A549 (cell line): ENCODE measurements at regions not wholly inside any gene's neighbourhood (a gene's known extent, or its start where the extent isn't known, plus 50 kb on each side); places are given as distances from the start of the nearest gene placed in this dataset.

Experiments used
- ATAC-seq, 2 experiments: fragments of 200-7000 bp in 1 of 2; fragments of >200 bp in 1 of 2; cut with Nextera tagmentation in 1 of 2; cut with Tn5 transposase in 1 of 2; 3 replicates each; pipeline versions ENCODE4 v1.8.0 to v1.9.1; 2018 to 2020; ENCODE audit warnings: mild to moderate bottlenecking in 1 of 2, moderate library complexity in 1 of 2
- CTCF ChIA-PET: fragments of 300-600 bp; sonication (Branson Sonifier 250); formaldehyde crosslinking; extraction: SDS; loops from one replicate; lab custom pipeline; 2021; ENCODE audit warnings: antibody characterized with exemption, inconsistent platforms; lab: Yijun Ruan, JAX
- POLR2A ChIA-PET: fragments of 350-600 bp; formaldehyde crosslinking; extraction: SDS; loops from one replicate; lab custom pipeline; 2021; ENCODE audit warnings: antibody characterized with exemption, inconsistent platforms; lab: Yijun Ruan, JAX
- DNase-seq, 2 experiments: peaks; one replicate each; pipeline versions ENCODE4 v3.0.0 to v3.0.0-alpha.2; 2011 to 2016; ENCODE audit warnings: low read depth in 1 of 2, low spot score in 1 of 2
- FAIRE-seq: peaks from 2 replicates; lab custom pipeline; 2011; peaks lifted over from hg19 to GRCh38; lab: Jason Lieb, UNC
- H3K27ac ChIP-seq, 2 experiments: fragments of >200 bp; sonication (Bioruptor Twin); formaldehyde crosslinking; 3 replicates each; pipeline ENCODE4 v1.5.1; 2016 to 2017
- H3K4me1 ChIP-seq: fragments of >200 bp; sonication (Bioruptor Twin); formaldehyde crosslinking; 3 replicates; pipeline ENCODE4 v1.6.1; 2016
- H3K4me2 ChIP-seq: fragments of >200 bp; sonication (Bioruptor Twin); formaldehyde crosslinking; 3 replicates; pipeline ENCODE4 v1.6.1; 2016
- H3K4me3 ChIP-seq: fragments of >200 bp; sonication (Bioruptor Twin); formaldehyde crosslinking; 3 replicates; pipeline ENCODE4 v1.5.1; 2016
- H3K9me3 ChIP-seq: fragments of >200 bp; sonication (Bioruptor Twin); formaldehyde crosslinking; 3 replicates; pipeline ENCODE4 v1.6.1; 2016
- CBX8 ChIP-seq: fragments of 200-600 bp; sonication (generic); IDR thresholded peaks from 2 replicates; pipeline ENCODE4 v1.6.1; 2016
- EHF ChIP-seq: fragments of 250-450 bp; sonication (Bioruptor Pico); IDR thresholded peaks from 2 replicates; pipeline ENCODE4 v1.5.0; 2020; ENCODE audit warnings: mild to moderate bottlenecking
- FOSB ChIP-seq: fragments of 250-450 bp; sonication (Bioruptor Pico); IDR thresholded peaks from 2 replicates; pipeline ENCODE4 v1.5.0; 2020; ENCODE audit warnings: mild to moderate bottlenecking, moderate library complexity
- FOSL2 ChIP-seq, 2 experiments: fragments of 450-650 bp in 1 of 2; fragments of >200 bp in 1 of 2; sonication (Bioruptor Twin) in 1 of 2; formaldehyde crosslinking; IDR thresholded peaks; 2 replicates each; pipeline versions ENCODE4 v1.5.0 to v1.6.1; 2016 to 2020; ENCODE audit warnings: mild to moderate bottlenecking in 1 of 2, moderate library complexity in 1 of 2
- GATA3 ChIP-seq: IDR thresholded peaks from 2 replicates; pipeline ENCODE4 v1.6.1; 2012; ENCODE audit warnings: borderline replicate concordance
- HMGXB4 ChIP-seq: fragments of 250-450 bp; sonication (Bioruptor Pico); IDR thresholded peaks from 2 replicates; pipeline ENCODE4 v1.5.0; 2021; ENCODE audit warnings: mild to moderate bottlenecking, moderate library complexity, borderline replicate concordance
- HOXB13 ChIP-seq: fragments of 250-450 bp; sonication (Bioruptor Pico); IDR thresholded peaks from 2 replicates; pipeline ENCODE4 v1.5.0; 2020; ENCODE audit warnings: low read depth, mild to moderate bottlenecking, moderate library complexity
- MAZ ChIP-seq: fragments of 150-350 bp; IDR thresholded peaks from 2 replicates; pipeline ENCODE4 v1.6.1; 2014; ENCODE audit warnings: antibody characterized with exemption, low read depth, low read length, borderline replicate concordance
- NR3C1 ChIP-seq: fragments of >200 bp; sonication (Bioruptor Twin); formaldehyde crosslinking; IDR thresholded peaks from 3 replicates; pipeline ENCODE4 v1.6.1; 2017
- PHF8 ChIP-seq: fragments of 200-600 bp; sonication (generic); IDR thresholded peaks from 2 replicates; pipeline ENCODE4 v1.6.1; 2016; ENCODE audit warnings: low read depth, mild to moderate bottlenecking, antibody characterized with exemption, moderate library complexity, borderline replicate concordance
- POLR2AphosphoS2 ChIP-seq: conservative IDR thresholded peaks from 2 replicates; pipeline ENCODE4 v1.6.1; 2012; ENCODE audit warnings: low read length, improper control_type of control experiment, inconsistent platforms
- RARB ChIP-seq: fragments of 250-450 bp; sonication (Bioruptor Pico); IDR thresholded peaks from 2 replicates; pipeline ENCODE4 v1.8.0; 2021; ENCODE audit warnings: mild to moderate bottlenecking, moderate library complexity
- RCOR1 ChIP-seq: fragments of 150-350 bp; IDR thresholded peaks from 2 replicates; pipeline ENCODE4 v1.6.1; 2014; ENCODE audit warnings: antibody characterized with exemption, low read length, low read depth
- SREBF2 ChIP-seq: fragments of 450-650 bp; IDR thresholded peaks from 2 replicates; pipeline ENCODE4 v1.6.1; 2014; ENCODE audit warnings: mild to moderate bottlenecking, moderate library complexity
- TFCP2L1 ChIP-seq: fragments of 250-450 bp; sonication (Bioruptor Pico); IDR thresholded peaks from 2 replicates; pipeline ENCODE4 v1.5.0; 2021; ENCODE audit warnings: mild to moderate bottlenecking
- ZC3H11A ChIP-seq: fragments of 450-650 bp; IDR thresholded peaks from 2 replicates; pipeline ENCODE4 v1.6.1; 2014; ENCODE audit warnings: antibody characterized with exemption, mild to moderate bottlenecking
- WGBS: methylation state at CpG from one replicate; pipeline ENCODE4 v1.1.6; 2017; ENCODE audit errors: missing lambda C conversion rate; 5-methylcytosine and 5-hydroxymethylcytosine counted together
- TF ChIP-seq, protein P1 (sequence below): fragments of >200 bp; sonication (Bioruptor Twin); formaldehyde crosslinking; IDR thresholded peaks from 3 replicates; pipeline ENCODE4 v1.6.1; 2016
- TF ChIP-seq, protein P2 (sequence below): fragments of 200-600 bp; sonication (generic); IDR thresholded peaks from 2 replicates; pipeline ENCODE4 v1.6.1; 2016; ENCODE audit warnings: antibody characterized with exemption, mild to moderate bottlenecking, moderate library complexity
- TF ChIP-seq, protein P3 (sequence below): fragments of 450-650 bp; IDR thresholded peaks from 2 replicates; pipeline ENCODE4 v1.6.1; 2014; ENCODE audit warnings: antibody characterized with exemption

GRCh38 chr12:97048421-97049035, 141.5 kb downstream of the NEDD1 start:
- WGBS: 2% methylated on average over 4 of the region's 4 CpGs
- H3K9me3 ChIP-seq: no peaks in the 10 kb centered on the region
- H3K4me3 ChIP-seq: no peak overlapping the region
- no peak overlapping the region for H3K4me2 ChIP-seq
- ChIA-PET POLR2A (no interaction called here), CTCF (no interaction called here)
- FAIRE-seq: no peak
- DNase-seq: no peak
- no peak overlapping the region for H3K27ac ChIP-seq
- no peak for ATAC-seq
- TF ChIP-seq RARB (CRISPR knock-in tag): no peak
- TF ChIP-seq, protein P1, sequence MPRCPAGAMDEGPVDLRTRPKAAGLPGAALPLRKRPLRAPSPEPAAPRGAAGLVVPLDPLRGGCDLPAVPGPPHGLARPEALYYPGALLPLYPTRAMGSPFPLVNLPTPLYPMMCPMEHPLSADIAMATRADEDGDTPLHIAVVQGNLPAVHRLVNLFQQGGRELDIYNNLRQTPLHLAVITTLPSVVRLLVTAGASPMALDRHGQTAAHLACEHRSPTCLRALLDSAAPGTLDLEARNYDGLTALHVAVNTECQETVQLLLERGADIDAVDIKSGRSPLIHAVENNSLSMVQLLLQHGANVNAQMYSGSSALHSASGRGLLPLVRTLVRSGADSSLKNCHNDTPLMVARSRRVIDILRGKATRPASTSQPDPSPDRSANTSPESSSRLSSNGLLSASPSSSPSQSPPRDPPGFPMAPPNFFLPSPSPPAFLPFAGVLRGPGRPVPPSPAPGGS: no peak
- no peaks in the 10 kb centered on the region for H3K4me1 ChIP-seq

DNA sequence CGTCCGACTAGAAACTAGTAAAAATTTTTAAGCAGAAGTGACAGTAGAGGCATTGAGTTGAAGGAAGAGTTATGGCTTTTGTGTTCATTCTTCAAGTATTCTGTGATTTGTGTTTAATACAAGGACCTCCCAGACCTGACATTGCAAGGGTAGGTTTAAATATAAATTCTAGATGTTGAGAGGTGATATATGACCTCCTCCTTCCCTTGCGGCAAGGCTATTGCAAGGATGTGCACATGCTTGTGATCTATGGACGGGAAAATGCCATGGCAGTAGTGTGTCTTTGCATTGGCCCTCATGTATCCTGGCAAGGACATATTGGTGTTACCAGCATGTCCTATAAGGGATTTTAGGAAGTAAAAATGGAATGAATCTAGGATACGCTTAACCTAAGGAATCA, 143.5 kb downstream of the NEDD1 start:
- Histone ChIP-seq H3K4me1 (no peaks in the 10 kb centered on the region), H3K4me3 (no peak overlapping the region), H3K9me3 (no peaks in the 10 kb centered on the region), H3K27ac (no peak overlapping the region), H3K4me2 (no peak overlapping the region)
- no peak for FAIRE-seq
- TF ChIP-seq SREBF2 (no peak), FOSB (no peak), NR3C1 (no peak), RARB (CRISPR knock-in tag) (no peak), CBX8 (no peak), ZC3H11A (no peak), POLR2AphosphoS2 (no peak), MAZ (no peak)
- TF ChIP-seq, protein P2, sequence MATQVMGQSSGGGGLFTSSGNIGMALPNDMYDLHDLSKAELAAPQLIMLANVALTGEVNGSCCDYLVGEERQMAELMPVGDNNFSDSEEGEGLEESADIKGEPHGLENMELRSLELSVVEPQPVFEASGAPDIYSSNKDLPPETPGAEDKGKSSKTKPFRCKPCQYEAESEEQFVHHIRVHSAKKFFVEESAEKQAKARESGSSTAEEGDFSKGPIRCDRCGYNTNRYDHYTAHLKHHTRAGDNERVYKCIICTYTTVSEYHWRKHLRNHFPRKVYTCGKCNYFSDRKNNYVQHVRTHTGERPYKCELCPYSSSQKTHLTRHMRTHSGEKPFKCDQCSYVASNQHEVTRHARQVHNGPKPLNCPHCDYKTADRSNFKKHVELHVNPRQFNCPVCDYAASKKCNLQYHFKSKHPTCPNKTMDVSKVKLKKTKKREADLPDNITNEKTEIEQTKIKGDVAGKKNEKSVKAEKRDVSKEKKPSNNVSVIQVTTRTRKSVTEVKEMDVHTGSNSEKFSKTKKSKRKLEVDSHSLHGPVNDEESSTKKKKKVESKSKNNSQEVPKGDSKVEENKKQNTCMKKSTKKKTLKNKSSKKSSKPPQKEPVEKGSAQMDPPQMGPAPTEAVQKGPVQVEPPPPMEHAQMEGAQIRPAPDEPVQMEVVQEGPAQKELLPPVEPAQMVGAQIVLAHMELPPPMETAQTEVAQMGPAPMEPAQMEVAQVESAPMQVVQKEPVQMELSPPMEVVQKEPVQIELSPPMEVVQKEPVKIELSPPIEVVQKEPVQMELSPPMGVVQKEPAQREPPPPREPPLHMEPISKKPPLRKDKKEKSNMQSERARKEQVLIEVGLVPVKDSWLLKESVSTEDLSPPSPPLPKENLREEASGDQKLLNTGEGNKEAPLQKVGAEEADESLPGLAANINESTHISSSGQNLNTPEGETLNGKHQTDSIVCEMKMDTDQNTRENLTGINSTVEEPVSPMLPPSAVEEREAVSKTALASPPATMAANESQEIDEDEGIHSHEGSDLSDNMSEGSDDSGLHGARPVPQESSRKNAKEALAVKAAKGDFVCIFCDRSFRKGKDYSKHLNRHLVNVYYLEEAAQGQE: no peak
- no peak for DNase-seq
- ATAC-seq: no peak
- 52% methylated on average over 5 of the region's 5 CpGs for WGBS
- CTCF ChIA-PET: no interaction called here
- POLR2A ChIA-PET: no interaction called here

- CTCF ChIA-PET: no interaction called here
- Histone ChIP-seq H3K4me2 (no peak overlapping the region), H3K4me3 (no peak overlapping the region), H3K4me1 (no peaks in the 10 kb centered on the region), H3K9me3 (no peaks in the 10 kb centered on the region), H3K27ac (no peak overlapping the region)
- no peak for DNase-seq
- POLR2A ChIA-PET: no interaction called here
- no peak for FAIRE-seq
- 16% methylated on average over 2 of the region's 2 CpGs for WGBS
- no peak for ATAC-seq
- TF ChIP-seq, protein P2: no peak
- TF ChIP-seq HOXB13 (CRISPR knock-in tag) (no peak), MAZ (no peak), GATA3 (no peak), HMGXB4 (CRISPR knock-in tag) (no peak), RCOR1 (no peak), PHF8 (no peak), EHF (CRISPR knock-in tag) (no peak), CBX8 (no peak), TFCP2L1 (CRISPR knock-in tag) (no peak), FOSL2 (IDR thresholded peaks at IDR 0.05) (no peak), FOSL2 (CRISPR knock-in tag; IDR thresholded peaks at IDR 0.05) (no peak), ZC3H11A (no peak)
- TF ChIP-seq, protein P3, sequence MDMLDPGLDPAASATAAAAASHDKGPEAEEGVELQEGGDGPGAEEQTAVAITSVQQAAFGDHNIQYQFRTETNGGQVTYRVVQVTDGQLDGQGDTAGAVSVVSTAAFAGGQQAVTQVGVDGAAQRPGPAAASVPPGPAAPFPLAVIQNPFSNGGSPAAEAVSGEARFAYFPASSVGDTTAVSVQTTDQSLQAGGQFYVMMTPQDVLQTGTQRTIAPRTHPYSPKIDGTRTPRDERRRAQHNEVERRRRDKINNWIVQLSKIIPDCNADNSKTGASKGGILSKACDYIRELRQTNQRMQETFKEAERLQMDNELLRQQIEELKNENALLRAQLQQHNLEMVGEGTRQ: no peak
- TF ChIP-seq, protein P1: no peak
Observed at GRCh38 chr12:97051341-97051740, 144.3 kb downstream of the NEDD1 start.
